Ureter (tissue), 1 donor: ENCODE measurements at regions not wholly inside any gene's neighbourhood (a gene's known extent, or its start where the extent isn't known, plus 50 kb on each side); places are given as distances from the start of the nearest gene placed in this dataset.

Experiments used
- DNase-seq: peaks from one replicate; pipeline ENCODE4 v3.0.0-alpha.2; 2020; ENCODE audit warnings: low spot score
- donor health status: DM: yes; HTN: yes; CAD: no.

DNA sequence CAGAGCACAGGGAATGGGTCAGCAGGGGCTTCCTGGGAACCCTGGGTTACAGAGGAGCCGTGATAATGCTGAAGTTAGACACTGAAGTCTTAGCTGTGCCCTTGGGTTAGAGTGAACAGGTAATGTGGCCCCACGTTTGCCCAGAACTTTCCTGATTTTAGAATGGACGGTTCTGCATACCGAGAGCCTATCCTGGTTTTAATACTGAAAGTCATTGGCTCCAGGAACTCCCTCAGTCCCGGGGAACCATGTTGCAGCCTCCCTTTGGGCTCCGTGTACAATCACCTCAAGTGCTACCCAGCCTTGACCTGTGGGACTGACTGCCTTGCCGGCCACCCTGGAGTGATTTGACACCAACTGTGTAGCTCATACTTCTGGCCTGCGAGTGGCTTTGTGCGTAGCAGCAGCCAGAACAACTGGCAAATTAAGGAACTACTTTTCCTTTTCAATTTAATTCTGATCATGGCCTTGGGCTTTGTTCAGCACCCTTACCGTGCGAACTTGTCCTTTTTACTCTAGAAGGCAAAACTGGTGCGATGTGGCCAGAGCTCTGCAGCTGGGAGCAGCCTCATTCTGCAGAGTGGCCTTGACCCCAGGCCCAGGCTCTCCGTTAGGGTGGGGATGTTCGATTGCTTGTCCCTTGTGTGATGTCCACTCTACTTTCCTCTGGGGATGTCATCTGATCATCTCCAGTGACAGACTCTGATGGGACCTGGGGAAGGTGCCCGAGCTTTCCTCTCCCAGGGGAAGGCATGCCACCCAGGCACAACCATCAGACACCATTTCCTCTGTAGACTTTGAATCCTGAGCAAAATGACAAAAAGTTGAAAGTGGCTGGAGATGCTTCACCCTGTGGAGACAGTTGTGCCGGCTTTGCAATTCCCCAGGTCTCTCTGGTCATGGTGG is 265.9 kb downstream of the GLRX3 start:
- no peak for DNase-seq

DNA sequence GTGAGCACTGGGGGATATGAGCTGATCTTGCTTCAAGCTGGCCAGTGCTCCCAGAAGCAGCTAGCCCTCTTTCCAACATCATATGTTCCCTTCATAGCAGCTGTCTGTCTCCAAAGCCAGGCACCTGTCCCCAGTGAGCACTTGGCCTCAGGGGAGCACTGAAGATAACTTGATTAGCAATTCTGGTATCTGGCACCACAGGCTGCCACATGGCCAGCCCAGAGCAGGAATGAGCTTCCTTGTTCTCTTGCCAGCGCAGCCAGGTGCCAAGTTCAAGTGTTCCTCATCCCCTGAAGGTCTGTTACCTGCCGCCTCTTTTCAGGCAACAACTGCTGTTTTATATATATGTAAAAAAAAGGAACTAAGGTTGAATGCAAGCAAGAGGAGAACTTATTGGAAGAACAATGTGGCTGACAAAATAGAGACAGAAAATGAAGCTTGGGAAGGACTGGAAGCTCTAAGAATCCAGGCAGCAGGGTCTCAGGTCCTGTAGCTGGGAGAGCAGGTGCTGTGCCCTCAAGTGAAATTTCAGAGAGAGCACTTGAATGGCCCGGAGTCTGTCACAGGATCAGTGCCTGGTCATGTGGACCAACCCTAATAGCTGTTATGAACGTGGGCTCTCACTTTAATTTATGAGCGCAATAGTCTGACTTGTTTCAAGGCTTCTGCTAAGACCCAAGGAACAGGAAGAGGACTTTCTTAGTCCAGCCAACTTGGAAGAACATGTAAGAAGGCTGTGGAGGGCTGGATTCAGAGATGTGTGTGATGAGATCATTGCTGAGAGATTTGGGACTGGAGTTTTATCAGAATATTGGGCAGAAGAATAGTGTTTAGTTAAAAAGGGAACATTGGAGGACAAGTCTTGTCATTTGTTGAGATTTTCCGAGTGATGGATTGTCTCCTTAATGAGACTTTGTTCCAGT is 267.2 kb downstream of the GLRX3 start:
- no peak for DNase-seq

DNA sequence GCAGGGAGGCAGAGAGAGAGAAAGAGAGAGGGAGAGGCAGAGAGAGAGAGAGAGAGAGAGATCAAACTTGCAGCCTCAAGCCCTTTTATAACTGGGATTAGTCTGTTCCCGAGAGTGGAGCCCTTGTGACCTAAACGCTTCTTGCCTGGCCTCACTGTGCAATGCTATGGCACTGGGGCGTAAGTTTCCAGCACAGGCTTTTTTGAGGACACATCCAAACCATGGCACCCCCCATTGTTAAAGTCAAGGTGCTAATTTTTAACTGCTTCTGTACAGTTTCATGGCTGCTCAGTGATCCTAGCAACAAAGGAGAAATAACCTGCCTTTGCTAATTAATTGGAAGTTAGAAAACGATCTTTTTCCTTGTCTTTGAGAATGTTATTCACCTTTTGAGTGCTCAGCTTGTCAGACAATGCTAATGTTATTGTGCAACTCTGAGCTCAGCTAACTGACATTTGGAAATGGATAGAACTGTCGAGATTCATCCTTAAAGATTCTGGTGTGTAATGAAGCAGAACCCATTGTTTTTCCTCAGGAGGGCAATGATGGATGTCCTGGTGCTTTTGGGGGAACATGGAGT is 268.4 kb downstream of the GLRX3 start:
- DNase-seq: no peak

DNA sequence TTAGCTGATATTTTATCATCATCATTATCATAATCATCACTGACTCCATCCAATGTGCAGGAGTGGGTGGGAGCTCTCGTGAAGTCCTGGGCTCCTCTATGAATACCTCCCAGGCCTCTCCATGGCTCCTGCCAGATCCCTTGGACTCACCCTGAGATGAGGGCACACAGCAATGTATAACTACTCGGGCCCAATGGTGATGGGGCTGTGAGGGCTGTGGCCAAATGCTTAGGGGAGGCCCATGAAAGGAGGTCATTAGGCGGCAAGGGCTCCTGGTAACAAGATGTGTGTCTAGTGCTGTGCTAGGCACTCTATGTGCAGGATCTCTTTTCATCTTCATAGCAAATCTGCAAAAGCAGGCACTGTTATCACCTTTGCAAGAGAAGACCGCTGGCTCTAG is 270.9 kb downstream of the GLRX3 start:
- no peak for DNase-seq

GRCh38 chr10:130409331-130409730 is 273.1 kb downstream of the GLRX3 start:
- no peak for DNase-seq

DNA sequence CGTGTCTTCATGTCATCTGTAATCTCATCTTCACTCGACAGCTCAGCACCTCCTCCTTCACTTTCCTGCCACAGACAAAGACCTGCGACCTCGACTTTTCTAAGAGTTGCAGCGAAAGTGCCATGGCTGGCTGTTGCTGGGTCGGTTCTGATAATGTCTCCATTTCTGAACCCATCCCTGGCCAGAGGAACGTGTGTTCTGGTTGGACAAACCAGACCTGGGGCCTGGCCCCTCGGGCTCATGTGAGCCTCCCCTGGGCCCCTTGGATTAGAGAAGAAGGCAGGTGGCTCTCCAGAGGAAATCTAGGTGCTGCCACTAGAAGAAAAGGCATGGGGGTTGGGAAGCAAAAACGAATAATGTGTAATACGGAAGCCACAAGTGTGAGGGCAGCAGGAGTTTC is 273.7 kb downstream of the GLRX3 start:
- no peak for DNase-seq

DNA sequence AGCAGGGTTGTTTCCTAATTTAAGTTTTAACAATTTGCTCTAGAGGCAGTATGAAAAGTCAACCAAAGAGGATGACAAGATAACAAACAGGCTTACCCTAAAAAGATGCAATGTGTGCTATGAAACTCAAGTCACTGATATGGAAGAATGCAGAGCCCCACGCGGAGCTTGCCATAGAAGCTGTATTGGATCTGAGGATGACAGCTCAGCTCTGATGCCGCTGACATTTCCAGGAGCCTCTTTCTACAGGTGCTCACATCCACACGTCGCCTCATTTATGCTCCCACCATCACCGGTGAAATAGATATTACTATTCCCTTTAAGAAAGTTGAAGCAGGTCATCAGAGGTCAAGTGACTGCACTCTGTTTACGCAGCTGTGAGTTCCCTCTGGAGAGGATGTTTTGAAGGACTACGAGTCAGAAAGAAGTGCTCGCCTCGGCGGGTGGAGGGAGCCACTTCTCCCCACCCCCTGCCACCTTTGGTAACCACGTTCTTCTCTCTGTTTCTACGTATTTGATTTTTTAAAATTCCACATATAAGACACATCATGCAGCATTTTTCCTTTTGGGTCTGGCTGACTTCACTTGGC is 275.4 kb downstream of the GLRX3 start:
- no peak for DNase-seq

DNA sequence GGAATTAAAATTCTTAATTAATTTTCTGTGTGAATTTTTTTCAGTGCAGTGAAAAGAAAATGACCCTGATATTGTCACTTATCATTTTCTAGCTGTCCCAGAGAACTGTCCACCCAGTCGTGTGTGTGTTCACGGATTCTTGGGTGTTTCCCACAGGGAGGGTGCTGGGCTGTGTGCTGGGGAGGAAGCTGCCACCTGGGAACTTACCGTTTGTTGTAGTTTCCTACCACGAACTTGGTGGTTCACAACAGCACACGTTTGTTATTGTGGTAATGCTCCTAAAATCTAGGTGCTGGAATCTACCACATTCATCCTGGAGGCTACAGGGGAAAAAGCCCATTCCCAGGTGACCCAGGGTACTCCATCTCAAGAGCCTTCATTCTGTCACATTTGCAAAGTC is 276.1 kb downstream of the GLRX3 start:
- no peak for DNase-seq

DNA sequence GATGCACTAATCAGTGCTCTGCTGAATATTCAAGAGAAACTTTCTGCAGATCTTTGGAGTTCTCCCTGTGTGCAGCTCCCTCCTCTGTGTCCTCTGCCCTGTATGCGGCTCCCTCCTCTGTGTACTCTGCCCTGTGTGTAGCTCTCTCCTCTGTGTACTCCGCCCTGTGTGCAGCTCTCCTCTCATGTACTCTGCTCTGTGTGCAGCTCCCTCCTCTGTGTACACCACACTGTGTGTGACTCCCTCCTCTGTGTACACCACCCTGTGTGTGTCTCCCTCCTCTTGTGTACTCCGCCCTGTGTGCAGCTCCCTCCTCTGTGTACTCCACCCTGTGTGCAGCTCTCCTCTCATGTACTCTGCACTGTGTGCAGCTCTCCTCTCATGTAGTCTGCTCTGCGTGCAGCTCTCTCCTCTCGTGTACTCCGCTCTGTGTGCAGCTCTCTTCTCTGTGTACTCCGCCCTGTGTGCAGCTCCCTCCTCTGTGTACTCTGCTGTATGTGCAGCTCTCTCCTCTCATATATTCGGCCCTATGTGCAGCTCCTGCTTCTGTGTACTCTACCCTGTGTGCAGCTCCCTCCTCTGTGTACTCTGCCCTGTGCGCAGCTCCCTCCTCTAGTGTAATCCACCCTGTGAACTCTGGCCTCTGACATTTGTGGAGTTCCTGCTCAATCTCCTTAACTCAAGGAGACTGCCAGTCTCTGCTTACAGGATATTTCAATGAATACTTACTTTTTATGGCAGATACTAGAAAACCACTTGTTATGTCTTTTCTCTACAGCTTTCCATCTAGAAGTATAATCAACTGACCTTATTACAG is 280.4 kb downstream of the GLRX3 start:
- no peak for DNase-seq

DNA sequence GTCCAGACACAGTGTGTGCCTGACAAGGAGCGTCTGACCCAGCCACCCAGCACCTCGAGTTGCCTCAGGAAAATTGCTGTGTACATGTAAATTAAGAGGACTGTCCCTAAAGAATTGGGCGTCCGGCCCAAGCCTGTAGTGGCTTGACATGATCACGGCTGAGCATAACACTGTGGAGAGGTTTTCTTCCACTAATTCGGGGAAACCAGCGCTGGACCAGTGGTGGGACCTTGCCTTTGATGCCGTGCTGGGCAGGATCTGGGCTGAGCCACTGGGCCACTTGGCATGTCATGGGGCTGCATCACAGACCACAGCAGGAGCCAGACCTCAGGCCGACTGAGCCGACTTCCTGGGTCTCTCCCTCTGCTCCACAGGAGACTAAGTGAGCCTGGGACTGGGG is 282.5 kb downstream of the GLRX3 start:
- no peak for DNase-seq

DNA sequence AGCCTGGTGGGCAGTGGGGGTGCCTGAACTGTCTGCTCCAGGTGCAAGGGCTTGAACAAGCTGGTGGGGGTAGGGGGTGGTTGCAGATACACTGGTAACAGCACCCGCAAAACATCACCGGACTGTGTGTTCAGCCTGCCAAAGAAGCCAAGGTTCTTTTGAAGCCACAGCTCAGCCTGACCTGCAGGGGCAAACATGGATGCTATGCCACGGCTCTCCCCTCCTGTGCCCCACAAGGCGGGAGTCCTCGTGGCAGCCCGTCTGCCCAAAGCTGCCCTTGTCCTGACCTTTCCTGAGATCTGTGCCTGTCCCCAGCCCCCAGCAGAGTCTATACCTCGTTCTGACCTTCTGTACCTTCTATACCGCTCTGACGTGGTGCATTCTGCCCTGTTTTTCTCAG is 285.7 kb downstream of the GLRX3 start:
- DNase-seq: no peak

GRCh38 chr10:130422366-130423324 is 286.5 kb downstream of the GLRX3 start:
- DNase-seq: no peak

GRCh38 chr10:130423455-130424305 is 287.5 kb downstream of the GLRX3 start:
- no peak for DNase-seq

DNA sequence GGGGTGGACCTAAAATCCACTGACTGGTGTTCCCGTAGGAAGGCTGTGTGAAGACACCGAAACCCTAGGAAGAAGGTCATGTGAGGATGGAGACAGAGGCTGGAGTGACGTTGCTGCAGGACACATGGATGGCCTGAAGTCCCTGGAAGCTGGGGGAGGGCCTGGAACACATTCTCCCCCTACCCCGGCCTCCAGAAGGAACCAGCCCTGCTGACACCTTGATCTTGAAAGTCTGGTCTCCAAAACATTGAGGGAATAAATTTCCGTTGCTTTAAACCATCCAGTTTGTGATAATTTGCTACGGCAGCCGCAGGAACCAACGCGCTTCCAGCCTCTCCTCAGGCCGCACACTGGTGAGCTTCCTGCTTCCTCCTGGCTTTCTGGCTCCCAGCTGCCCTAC is 288.2 kb downstream of the GLRX3 start:
- no peak for DNase-seq

DNA sequence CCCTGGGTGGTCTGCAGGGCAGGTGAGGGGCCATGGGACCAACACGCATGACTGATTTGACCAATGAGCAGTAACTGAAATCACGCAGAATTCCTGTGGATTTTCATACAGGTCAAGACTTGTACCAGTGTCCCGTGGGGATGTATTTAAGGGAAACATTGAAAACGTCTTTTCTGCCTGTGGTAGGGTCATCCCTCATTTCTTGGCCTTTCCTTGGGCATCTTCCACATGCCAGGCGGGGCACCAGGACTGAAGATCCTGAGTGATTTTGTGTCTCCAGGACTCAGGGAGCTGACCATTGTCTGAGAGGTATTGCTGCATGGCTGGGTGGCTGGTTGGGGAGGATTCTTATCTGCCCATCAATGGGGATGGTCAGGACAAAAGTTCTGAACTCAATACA is 289.0 kb downstream of the GLRX3 start:
- no peak for DNase-seq

GRCh38 chr10:130425881-130426435 is 289.8 kb downstream of the GLRX3 start:
- no peak for DNase-seq

DNA sequence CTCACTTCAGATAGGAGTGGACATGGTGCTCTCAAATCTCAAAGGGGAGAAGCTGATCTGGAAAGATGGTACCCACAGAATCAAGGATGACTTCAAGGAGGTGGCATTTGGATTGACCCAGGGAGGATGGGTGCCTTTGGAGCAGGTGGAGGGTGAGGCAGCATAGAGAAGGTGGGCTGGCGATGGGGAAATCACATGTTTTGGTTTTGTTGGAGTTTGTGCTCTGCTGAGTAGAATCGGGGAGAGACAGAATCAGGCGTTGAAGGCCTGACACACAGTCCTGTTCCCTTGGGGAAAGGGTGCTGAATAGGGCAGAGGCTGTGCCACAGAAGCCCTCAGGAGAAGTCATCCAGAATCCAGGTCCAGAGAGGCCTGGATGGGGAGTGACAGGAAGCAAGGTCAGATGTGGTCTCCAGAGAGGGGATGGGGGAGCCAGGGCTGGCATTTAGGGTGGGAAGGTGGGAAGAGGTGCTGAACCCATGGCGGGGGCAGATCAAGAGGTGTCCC is 291.1 kb downstream of the GLRX3 start:
- DNase-seq: no peak

GRCh38 chr10:130428936-130429335 is 292.7 kb downstream of the GLRX3 start:
- DNase-seq: no peak
